IPS DF 6.9 (cell line): ENCODE measurements at regions not wholly inside any gene's neighbourhood (a gene's known extent, or its start where the extent isn't known, plus 50 kb on each side); places are given as distances from the start of the nearest gene placed in this dataset.

Experiments
- DNase-seq: peaks from one replicate; pipeline ENCODE4 v3.0.0-alpha.2; 2013; ENCODE audit warnings: low read depth, low spot score
- H3K27ac ChIP-seq: one replicate; pipeline ENCODE4 v1.5.1; 2013; ENCODE audit warnings: low read length, control low read depth
- H3K27me3 ChIP-seq: 2 replicates; pipeline ENCODE4 v1.6.1; 2013; ENCODE audit warnings: mild to moderate bottlenecking, low read length; ENCODE audit not compliant: control insufficient read depth, insufficient read depth
- H3K36me3 ChIP-seq: 2 replicates; pipeline ENCODE4 v1.6.1; 2013; ENCODE audit warnings: low read length; ENCODE audit not compliant: control insufficient read depth, insufficient read depth
- H3K4me1 ChIP-seq: 2 replicates; pipeline ENCODE4 v1.6.1; 2013; ENCODE audit warnings: low read length; ENCODE audit not compliant: control insufficient read depth, insufficient read depth
- H3K4me3 ChIP-seq: 2 replicates; pipeline ENCODE4 v1.5.1; 2013; ENCODE audit warnings: mild to moderate bottlenecking, low read length
- H3K9me3 ChIP-seq: 2 replicates; pipeline ENCODE4 v1.6.1; 2013; ENCODE audit warnings: low read length, inconsistent platforms; ENCODE audit not compliant: control insufficient read depth, insufficient read depth
- WGBS: extraction: QIAGEN DNeasy Blood & Tissue Kit; methylation state at CpG from one replicate; pipeline ENCODE4 v1.1.7; 2013; ENCODE audit warnings: mixed read lengths, missing lambda C conversion rate; ENCODE audit not compliant: insufficient read length, insufficient coverage; 5-methylcytosine and 5-hydroxymethylcytosine counted together

DNA sequence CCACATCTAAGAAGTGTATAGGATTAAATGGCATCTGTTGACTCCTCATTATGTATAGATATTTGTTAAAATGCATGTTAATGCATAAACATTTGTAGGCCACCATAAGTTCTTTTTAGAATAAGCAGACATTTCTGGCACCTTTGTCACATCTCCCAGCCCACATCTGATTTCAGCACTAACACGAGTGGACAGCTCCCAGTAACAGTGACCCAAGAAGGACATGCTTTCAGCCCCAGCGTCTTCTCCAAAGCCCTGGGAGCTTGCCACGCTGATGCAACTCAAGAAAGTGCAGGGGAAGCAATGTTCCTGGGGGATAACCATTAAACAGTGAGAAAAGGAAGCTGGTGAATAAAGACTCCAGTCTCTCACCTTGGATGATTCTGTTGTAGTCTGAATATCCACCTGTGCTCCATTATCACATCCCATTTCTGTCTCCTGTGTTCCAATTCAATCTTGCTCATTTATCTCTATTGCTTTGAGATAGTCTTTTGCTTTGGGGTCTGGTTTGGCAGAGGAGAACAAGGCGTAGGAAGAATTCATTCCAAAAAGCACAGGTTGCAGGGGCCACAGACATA lies 182.6 kb upstream of the THSD7B start:
- H3K27me3 ChIP-seq = no peaks in the 10 kb centered on the region
- WGBS = no CpG with 5 or more reads among the region's 4 CpGs
- no peak overlapping the region for H3K4me3 ChIP-seq
- no peaks in the 10 kb centered on the region for H3K4me1 ChIP-seq
- peak; percentile 2 for DNase-seq
- H3K9me3 ChIP-seq = no peaks in the 10 kb centered on the region
- no peaks in the 10 kb centered on the region for H3K36me3 ChIP-seq
- no peak overlapping the region for H3K27ac ChIP-seq

DNA sequence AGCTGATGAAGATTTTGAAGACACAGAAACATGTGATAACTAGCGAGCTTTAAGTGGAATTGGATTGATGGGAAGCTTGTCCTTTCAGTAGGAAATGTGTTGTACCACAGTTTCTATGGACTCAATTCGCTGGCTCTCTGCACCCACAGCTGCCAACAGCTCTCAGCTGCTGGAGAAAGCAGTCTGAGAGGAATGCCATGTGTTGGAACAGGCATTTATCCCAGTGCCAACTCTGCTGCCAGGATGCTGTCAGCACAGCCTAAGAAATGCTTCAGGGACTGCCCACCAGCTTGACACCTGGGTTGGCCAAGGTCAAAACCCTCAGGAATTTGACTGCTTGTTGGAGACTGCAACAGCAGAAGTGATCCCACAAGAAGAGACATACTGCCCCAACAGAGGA lies 193.0 kb upstream of the THSD7B start:
- Histone ChIP-seq H3K9me3 (no peaks in the 10 kb centered on the region), H3K27me3 (no peaks in the 10 kb centered on the region), H3K4me1 (no peaks in the 10 kb centered on the region; the same call in 1 of the 2 replicates), H3K27ac (no peak overlapping the region), H3K36me3 (no peaks in the 10 kb centered on the region), H3K4me3 (no peak overlapping the region)
- WGBS = no CpG with 5 or more reads among the region's 2 CpGs
- no peak for DNase-seq

DNA sequence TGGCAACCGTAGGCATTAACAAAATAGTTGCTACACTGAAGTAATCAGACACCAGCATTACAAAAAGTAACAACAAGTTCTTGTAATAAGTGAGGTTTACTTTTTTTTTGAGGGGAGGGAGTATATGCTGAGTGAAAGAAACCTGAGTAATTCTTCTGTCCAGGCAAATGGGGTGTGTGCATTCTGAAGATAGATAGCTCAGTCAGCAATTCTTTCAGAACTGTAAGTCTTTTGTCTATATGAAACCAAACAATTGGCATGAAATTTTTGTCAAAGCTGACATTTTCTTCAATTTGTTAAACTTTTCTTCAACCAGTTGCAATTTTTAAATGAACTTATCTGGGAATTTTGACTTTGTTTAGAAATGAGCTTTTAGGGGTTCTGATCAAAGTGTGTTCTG lies 208.1 kb upstream of the THSD7B start:
- no peak overlapping the region for H3K4me3 ChIP-seq
- no peaks in the 10 kb centered on the region for H3K36me3 ChIP-seq
- peaks cover 2% of the 10 kb centered on the region; the same call in 1 of the 2 replicates for H3K4me1 ChIP-seq
- H3K9me3 ChIP-seq = no peaks in the 10 kb centered on the region
- DNase-seq = no peak
- no peaks in the 10 kb centered on the region for H3K27me3 ChIP-seq
- no CpG with 5 or more reads among the region's 1 CpG for WGBS
- no peak overlapping the region for H3K27ac ChIP-seq

DNA sequence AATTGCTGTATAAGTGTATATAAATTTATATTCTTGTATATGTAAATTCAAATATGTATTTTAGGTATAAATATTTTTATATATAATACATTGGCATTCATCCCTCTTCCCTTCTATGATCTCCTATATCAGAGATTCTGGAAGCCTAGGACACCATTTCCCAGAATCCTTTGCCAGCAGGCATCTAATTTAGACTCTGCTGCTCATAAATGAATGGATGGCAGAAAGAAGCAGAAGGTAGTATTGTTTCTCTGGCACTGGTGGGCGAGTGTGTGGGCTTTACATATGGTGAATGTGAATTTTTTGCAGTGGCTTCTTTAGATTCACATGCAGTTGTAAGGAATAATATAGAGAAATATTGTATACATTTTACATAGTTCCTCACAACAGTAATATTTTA lies 215.2 kb upstream of the THSD7B start:
- Histone ChIP-seq H3K4me3 (no peak overlapping the region), H3K27ac (no peak overlapping the region), H3K4me1 (peaks cover 2% of the 10 kb centered on the region), H3K36me3 (no peaks in the 10 kb centered on the region), H3K27me3 (no peaks in the 10 kb centered on the region), H3K9me3 (no peaks in the 10 kb centered on the region)
- WGBS = no CpG with 5 or more reads among the region's 1 CpG
- no peak for DNase-seq

DNA sequence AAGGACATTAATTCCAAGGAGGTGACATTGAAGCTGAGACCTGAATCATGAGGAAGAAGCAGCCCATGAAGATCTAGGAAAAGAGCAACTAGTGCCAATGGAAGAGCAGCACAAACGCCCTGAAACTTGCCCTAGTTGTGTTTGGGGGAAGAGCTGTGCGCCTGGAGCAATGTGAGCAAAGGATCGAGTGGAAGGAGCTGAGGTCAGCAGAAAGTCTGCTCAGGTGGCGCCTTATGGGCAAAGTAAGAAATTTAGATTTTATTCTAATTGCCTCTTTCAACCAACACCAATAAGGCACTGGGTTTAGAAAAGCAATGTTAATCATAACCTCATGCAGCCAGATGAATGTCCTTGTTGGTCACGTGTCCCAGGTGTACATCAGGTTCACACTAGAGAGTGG lies 226.0 kb upstream of the THSD7B start:
- DNase-seq = no peak
- WGBS = no CpG with 5 or more reads among the region's 5 CpGs
- H3K4me1 ChIP-seq = no peaks in the 10 kb centered on the region

DNA sequence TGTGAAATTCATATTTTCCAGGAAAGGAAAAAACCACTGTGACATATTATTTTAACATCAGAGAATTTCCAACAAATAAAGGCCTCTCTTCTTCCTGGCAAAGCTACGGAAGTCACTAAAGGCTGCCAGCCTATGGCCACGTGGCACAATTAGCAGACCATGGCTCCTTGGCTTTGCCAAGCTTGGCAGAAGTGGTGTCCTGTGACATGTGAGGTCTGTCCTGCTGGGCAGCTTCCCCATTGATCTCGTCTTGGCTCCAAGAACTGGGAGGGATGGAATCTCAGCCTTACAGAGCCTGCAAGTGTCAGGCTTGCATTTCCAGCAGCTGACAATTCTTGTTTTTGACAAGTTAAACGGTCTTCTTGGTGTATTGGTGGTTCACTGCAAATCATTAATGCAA lies 226.9 kb upstream of the THSD7B start:
- H3K27me3 ChIP-seq = no peaks in the 10 kb centered on the region; the same call in 1 of the 2 replicates
- H3K4me3 ChIP-seq = no peak overlapping the region
- no peak overlapping the region for H3K27ac ChIP-seq
- H3K4me1 ChIP-seq = no peaks in the 10 kb centered on the region
- H3K36me3 ChIP-seq = no peaks in the 10 kb centered on the region
- WGBS = no CpG with 5 or more reads among the region's 4 CpGs
- H3K9me3 ChIP-seq = no peaks in the 10 kb centered on the region
- DNase-seq = no peak

More for the DNA sequence above, 226.0 kb upstream of the THSD7B start:
- Histone ChIP-seq H3K27me3 (no peaks in the 10 kb centered on the region; the same call in 1 of the 2 replicates), H3K9me3 (no peaks in the 10 kb centered on the region), H3K36me3 (no peaks in the 10 kb centered on the region), H3K27ac (no peak overlapping the region), H3K4me3 (no peak overlapping the region)

DNA sequence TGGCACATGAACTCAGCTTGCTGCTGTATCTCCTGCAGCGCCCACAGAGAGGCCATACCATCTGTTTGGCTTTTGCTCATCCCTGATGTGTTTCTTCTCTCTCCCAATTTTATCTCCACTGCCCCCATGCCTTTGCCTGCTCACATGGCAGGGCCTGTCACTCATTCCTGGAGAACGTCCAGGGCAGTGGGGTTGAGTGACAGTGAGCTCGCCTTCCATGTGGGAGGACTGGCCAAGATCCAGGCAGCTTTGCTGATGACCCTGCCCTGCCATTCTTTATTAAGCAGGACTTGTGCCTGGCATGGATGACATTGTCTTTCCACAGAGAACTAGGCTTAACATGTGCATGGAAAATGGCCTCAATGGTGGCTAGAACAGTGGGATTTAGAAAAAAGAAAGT lies 230.5 kb upstream of the THSD7B start:
- Histone ChIP-seq H3K27me3 (no peaks in the 10 kb centered on the region; the same call in 1 of the 2 replicates), H3K4me3 (no peak overlapping the region), H3K36me3 (no peaks in the 10 kb centered on the region), H3K9me3 (no peaks in the 10 kb centered on the region), H3K27ac (no peak overlapping the region), H3K4me1 (no peaks in the 10 kb centered on the region)
- no peak for DNase-seq
- WGBS = no CpG with 5 or more reads among the region's 3 CpGs

DNA sequence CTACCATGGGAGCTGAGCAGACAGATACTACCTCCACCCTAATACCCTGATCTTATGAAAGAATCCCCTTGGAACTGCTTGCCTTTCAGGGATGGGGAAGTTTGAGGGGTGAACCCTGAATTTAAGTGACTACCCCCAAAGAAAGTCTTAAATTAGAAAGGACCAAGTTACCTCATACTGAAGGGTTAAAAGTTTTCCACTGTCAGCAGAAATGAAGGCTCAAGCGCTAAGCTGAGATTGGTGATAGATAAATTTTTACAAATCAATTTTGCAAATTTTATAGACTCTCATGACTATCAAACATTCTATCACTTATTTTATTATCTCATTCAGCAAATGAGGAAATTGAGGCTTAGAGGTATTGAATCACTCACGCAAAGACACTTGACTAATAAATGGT lies 233.2 kb upstream of the THSD7B start:
- no peaks in the 10 kb centered on the region for H3K27me3 ChIP-seq
- H3K4me1 ChIP-seq = no peaks in the 10 kb centered on the region
- H3K27ac ChIP-seq = no peak overlapping the region
- no peaks in the 10 kb centered on the region for H3K36me3 ChIP-seq
- no peak overlapping the region for H3K4me3 ChIP-seq
- DNase-seq = no peak
- H3K9me3 ChIP-seq = no peaks in the 10 kb centered on the region
- no CpG with 5 or more reads among the region's 2 CpGs for WGBS

DNA sequence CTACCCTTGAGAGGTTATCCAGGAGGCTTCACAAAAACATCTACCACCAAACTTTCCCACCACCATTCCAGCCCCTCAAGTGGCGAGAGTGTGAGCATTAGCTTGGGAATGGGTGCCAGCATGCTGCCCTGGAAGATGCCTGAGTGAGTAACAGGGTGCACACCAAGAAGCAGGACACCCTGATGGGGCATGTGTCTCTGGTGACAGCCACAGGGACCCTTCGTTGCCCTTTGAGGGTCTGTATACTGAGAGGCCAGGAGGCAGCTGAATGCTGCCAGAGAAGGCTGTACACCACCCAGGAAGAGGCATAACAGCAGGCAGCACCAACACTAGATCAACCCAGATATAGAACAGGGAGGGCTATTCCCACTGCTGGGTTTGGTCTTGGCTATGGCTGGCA lies 233.6 kb upstream of the THSD7B start:
- no peaks in the 10 kb centered on the region for H3K4me1 ChIP-seq
- no peak overlapping the region for H3K4me3 ChIP-seq
- no peaks in the 10 kb centered on the region for H3K9me3 ChIP-seq
- no peak for DNase-seq
- no peaks in the 10 kb centered on the region for H3K36me3 ChIP-seq
- no peak overlapping the region for H3K27ac ChIP-seq
- WGBS = no CpG with 5 or more reads among the region's 2 CpGs
- no peaks in the 10 kb centered on the region for H3K27me3 ChIP-seq

DNA sequence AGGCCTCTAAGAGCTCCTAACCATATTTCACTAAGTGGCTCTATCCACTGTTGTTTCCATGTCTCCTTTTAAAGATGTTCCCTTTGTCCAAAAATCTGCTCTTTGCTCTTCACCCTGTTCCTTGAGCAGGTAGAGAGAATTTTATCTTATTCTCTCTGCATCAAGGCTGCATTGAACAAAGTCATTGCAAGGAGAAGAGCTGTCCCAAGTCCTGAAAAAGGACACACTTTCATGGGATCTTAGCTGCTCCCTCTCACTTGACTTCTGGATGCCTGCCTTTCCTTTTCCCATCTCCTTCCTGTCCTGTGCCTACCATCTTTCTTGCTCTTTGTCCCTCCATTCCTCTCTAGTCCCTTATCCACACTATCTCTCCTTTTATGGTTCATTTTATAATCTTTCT lies 235.2 kb upstream of the THSD7B start:
- H3K36me3 ChIP-seq = no peaks in the 10 kb centered on the region
- no peaks in the 10 kb centered on the region for H3K9me3 ChIP-seq
- no peak for DNase-seq
- H3K27ac ChIP-seq = no peak overlapping the region
- H3K4me3 ChIP-seq = no peak overlapping the region
- no peaks in the 10 kb centered on the region for H3K27me3 ChIP-seq
- H3K4me1 ChIP-seq = no peaks in the 10 kb centered on the region

DNA sequence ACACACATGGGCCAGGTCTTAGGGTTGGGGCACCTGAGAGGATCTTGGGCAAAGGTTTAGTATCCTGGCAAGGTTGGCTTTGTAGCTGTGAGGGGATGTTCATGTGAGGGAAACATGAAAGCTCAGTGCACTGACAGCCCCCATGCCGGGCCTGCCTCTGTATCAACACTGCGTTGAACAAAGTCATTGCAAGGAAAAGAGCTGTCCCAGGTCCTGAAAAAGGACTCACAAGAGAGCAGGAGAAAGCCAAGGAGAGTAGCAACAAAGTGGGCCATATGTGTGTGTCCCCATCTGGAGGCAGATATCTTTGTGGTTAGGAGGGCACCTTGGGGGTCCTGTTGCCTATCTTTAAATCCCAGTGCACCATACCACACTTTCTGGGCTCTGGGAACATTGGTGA lies 237.8 kb upstream of the THSD7B start:
- H3K4me1 ChIP-seq = no peaks in the 10 kb centered on the region
- WGBS = no CpG with 5 or more reads among the region's 2 CpGs
- peak; percentile 41 for DNase-seq
- no peaks in the 10 kb centered on the region for H3K9me3 ChIP-seq
- H3K27me3 ChIP-seq = no peaks in the 10 kb centered on the region
- no peak overlapping the region for H3K4me3 ChIP-seq
- H3K27ac ChIP-seq = no peak overlapping the region
- no peaks in the 10 kb centered on the region for H3K36me3 ChIP-seq
